ENCODE measurements at regions not wholly inside any gene's neighbourhood (a gene's known extent, or its start where the extent isn't known, plus 50 kb on each side); places are given as distances from the start of the nearest gene placed in this dataset.

DNA sequence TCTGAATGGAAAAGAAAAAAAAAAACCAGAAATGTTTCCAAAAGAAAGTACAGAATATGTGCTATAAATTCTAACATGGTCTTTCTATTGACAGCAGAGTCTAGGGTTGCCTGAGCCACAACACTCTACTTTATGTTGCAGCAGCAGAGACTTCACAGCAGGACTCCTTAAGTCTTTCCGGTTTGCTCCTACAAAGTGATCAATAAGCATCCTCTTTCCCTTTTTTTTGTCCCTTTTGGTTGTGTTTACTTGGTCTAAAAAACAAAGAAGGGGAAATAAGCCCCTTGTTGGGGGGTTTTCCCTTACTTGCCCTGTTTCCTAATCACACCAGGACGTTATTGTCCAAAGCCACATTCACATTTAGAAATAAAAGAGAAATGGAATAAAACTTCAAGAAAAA lies 163.1 kb upstream of the MPPED2 start:
- H3K27me3 ChIP-seq (ENCODE audit: control insufficient read depth in 4 of 4, insufficient read depth in 4 of 4, low read length in 3 of 4), result no peaks in the 10 kb centered on the region
- no peaks in the 10 kb centered on the region for H3K4me1 ChIP-seq (ENCODE audit: control insufficient read depth in 4 of 4, insufficient read depth in 4 of 4, low read length in 3 of 4)
- 60% methylated on average over 2 of the region's 2 CpGs for WGBS
- no peaks in the 10 kb centered on the region for H3K36me3 ChIP-seq (ENCODE audit: control insufficient read depth in 4 of 4, insufficient read depth in 3 of 4, low read depth in 1 of 4, low read length in 3 of 4)
- TF ChIP-seq JUND (IDR thresholded peaks at IDR 0.05), result no peak
- TF ChIP-seq, protein P1, sequence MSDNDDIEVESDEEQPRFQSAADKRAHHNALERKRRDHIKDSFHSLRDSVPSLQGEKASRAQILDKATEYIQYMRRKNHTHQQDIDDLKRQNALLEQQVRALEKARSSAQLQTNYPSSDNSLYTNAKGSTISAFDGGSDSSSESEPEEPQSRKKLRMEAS (IDR thresholded peaks at IDR 0.05), result no peak
- no peak for TF ChIP-seq TAF1 (conservative IDR thresholded peaks at IDR 0.05)
- no peak overlapping the region for H3K27ac ChIP-seq (ENCODE audit: low read depth in 1 of 2, low read length in 2 of 2)
- no peak overlapping the region for H3K9ac ChIP-seq (ENCODE audit: low read depth in 1 of 2, low read length in 2 of 2)
- no peaks in the 10 kb centered on the region for H3K9me3 ChIP-seq (ENCODE audit: control insufficient read depth in 4 of 4, low read length in 3 of 4)
- no peak overlapping the region for H3K4me3 ChIP-seq (ENCODE audit: low read depth in 1 of 3, low read length in 3 of 3)
- DNase-seq (ENCODE audit: low spot score), result no peak

DNA sequence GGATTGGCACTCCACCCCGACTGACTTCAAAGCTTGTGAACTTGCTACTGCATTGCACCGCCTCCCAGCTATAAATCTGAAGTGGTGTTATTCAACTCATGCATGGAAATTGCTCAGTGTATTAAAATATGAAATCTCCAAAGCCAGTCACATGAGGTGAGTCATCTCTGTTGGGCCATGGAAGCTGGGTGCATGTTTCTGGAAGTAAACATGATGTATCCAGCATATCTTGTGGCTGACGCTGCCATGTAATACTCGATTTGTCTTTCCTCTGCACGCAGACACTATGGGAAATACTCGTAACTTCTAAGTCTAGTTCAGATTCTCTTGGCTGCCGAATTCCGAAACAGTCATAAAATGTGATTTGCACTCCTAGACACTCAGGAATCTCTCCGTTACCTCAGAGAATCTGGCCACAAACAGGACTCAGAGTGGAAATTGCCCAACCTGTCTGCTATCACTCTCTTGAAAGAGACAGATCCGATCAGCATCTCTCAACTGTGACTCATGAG lies 154.9 kb upstream of the MPPED2 start:
- WGBS, result 88% methylated on average over 10 of the region's 10 CpGs
- no peaks in the 10 kb centered on the region for H3K4me1 ChIP-seq (ENCODE audit: control insufficient read depth in 4 of 4, insufficient read depth in 4 of 4, low read length in 3 of 4)
- H3K27me3 ChIP-seq (ENCODE audit: control insufficient read depth in 4 of 4, insufficient read depth in 4 of 4, low read length in 3 of 4), result no peaks in the 10 kb centered on the region
- DNase-seq (ENCODE audit: low spot score), result no peak
- H3K9me3 ChIP-seq (ENCODE audit: control insufficient read depth in 4 of 4, low read length in 3 of 4), result no peaks in the 10 kb centered on the region
- no peaks in the 10 kb centered on the region for H3K36me3 ChIP-seq (ENCODE audit: control insufficient read depth in 4 of 4, insufficient read depth in 3 of 4, low read depth in 1 of 4, low read length in 3 of 4)
- no peak overlapping the region for H3K4me3 ChIP-seq (ENCODE audit: low read depth in 1 of 3, low read length in 3 of 3)
- H3K9ac ChIP-seq (ENCODE audit: low read depth in 1 of 2, low read length in 2 of 2), result no peak overlapping the region
- TF ChIP-seq JUND (IDR thresholded peaks at IDR 0.05), result no peak
- TF ChIP-seq, protein P2, sequence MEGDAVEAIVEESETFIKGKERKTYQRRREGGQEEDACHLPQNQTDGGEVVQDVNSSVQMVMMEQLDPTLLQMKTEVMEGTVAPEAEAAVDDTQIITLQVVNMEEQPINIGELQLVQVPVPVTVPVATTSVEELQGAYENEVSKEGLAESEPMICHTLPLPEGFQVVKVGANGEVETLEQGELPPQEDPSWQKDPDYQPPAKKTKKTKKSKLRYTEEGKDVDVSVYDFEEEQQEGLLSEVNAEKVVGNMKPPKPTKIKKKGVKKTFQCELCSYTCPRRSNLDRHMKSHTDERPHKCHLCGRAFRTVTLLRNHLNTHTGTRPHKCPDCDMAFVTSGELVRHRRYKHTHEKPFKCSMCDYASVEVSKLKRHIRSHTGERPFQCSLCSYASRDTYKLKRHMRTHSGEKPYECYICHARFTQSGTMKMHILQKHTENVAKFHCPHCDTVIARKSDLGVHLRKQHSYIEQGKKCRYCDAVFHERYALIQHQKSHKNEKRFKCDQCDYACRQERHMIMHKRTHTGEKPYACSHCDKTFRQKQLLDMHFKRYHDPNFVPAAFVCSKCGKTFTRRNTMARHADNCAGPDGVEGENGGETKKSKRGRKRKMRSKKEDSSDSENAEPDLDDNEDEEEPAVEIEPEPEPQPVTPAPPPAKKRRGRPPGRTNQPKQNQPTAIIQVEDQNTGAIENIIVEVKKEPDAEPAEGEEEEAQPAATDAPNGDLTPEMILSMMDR (IDR thresholded peaks at IDR 0.05; ENCODE audit: low read depth, low read length, missing input control), result no peak
- TF ChIP-seq EGR1 (IDR thresholded peaks at IDR 0.05; ENCODE audit: low read depth in 2 of 2), result no peak
- no peak for TF ChIP-seq NR2F2 (IDR thresholded peaks at IDR 0.05)
- no peak for TF ChIP-seq RXRA (IDR thresholded peaks at IDR 0.05)
- TF ChIP-seq, protein P3, sequence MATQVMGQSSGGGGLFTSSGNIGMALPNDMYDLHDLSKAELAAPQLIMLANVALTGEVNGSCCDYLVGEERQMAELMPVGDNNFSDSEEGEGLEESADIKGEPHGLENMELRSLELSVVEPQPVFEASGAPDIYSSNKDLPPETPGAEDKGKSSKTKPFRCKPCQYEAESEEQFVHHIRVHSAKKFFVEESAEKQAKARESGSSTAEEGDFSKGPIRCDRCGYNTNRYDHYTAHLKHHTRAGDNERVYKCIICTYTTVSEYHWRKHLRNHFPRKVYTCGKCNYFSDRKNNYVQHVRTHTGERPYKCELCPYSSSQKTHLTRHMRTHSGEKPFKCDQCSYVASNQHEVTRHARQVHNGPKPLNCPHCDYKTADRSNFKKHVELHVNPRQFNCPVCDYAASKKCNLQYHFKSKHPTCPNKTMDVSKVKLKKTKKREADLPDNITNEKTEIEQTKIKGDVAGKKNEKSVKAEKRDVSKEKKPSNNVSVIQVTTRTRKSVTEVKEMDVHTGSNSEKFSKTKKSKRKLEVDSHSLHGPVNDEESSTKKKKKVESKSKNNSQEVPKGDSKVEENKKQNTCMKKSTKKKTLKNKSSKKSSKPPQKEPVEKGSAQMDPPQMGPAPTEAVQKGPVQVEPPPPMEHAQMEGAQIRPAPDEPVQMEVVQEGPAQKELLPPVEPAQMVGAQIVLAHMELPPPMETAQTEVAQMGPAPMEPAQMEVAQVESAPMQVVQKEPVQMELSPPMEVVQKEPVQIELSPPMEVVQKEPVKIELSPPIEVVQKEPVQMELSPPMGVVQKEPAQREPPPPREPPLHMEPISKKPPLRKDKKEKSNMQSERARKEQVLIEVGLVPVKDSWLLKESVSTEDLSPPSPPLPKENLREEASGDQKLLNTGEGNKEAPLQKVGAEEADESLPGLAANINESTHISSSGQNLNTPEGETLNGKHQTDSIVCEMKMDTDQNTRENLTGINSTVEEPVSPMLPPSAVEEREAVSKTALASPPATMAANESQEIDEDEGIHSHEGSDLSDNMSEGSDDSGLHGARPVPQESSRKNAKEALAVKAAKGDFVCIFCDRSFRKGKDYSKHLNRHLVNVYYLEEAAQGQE (IDR thresholded peaks at IDR 0.05), result no peak
- TF ChIP-seq, protein P1 (IDR thresholded peaks at IDR 0.05), result no peak
- TF ChIP-seq HNF4G (IDR thresholded peaks at IDR 0.05), result no peak
- TF ChIP-seq HNF4A (conservative IDR thresholded peaks at IDR 0.05), result no peak
- no peak for TF ChIP-seq YY1 (IDR thresholded peaks at IDR 0.05)
- no peak for TF ChIP-seq FOXA1 (IDR thresholded peaks at IDR 0.05)
- TF ChIP-seq RAD21 (IDR thresholded peaks at IDR 0.05), result no peak
- TF ChIP-seq FOXA2 (IDR thresholded peaks at IDR 0.05), result no peak
- TF ChIP-seq SP1 (IDR thresholded peaks at IDR 0.05), result no peak
- TF ChIP-seq GABPA (IDR thresholded peaks at IDR 0.05 in 1 of 2, conservative IDR thresholded peaks at IDR 0.05 in 1 of 2), result no peak
- H3K27ac ChIP-seq (ENCODE audit: low read depth in 1 of 2, low read length in 2 of 2), result no peak overlapping the region

Data from liver (tissue), 8 donors.